OCI-LY3 (cell line): ENCODE measurements at regions not wholly inside any gene's neighbourhood (a gene's known extent, or its start where the extent isn't known, plus 50 kb on each side); places are given as distances from the start of the nearest gene placed in this dataset.

ENCODE experiments used
- EZH2phosphoT487 ChIP-seq: fragments of 200-600 bp; shearing (Covaris generic); IDR thresholded peaks from 2 replicates; pipeline ENCODE4 v1.6.1; 2018; ENCODE audit warnings: antibody characterized with exemption, mixed run types, low read depth
- TF ChIP-seq, protein P1 (sequence below): fragments of 200-600, 300-600 bp; sonication (generic); IDR thresholded peaks from 2 replicates; pipeline ENCODE4 v1.5.1; 2014; ENCODE audit warnings: antibody characterized with exemption, low read length, low read depth

DNA sequence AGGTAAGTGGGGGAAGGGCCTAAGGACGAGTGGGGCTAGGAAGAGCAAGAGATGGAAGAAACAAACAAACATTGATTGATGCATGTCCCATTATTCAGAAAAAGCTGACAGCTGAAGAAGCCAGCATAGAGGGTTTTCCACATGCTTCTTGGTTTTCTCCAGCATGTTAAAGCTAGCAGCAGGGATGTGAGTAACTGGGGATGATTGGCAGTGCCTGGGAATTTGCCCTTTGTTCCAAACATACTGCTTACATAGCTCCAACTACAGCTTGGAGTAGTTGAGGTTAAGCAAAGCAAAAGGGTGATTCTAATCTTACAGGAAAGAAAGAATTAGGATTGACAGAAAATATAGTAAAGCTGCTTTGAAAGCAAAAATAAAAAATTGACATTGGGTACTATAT is 68.0 kb upstream of the IFNG-AS1 start:
- TF ChIP-seq, protein P1, sequence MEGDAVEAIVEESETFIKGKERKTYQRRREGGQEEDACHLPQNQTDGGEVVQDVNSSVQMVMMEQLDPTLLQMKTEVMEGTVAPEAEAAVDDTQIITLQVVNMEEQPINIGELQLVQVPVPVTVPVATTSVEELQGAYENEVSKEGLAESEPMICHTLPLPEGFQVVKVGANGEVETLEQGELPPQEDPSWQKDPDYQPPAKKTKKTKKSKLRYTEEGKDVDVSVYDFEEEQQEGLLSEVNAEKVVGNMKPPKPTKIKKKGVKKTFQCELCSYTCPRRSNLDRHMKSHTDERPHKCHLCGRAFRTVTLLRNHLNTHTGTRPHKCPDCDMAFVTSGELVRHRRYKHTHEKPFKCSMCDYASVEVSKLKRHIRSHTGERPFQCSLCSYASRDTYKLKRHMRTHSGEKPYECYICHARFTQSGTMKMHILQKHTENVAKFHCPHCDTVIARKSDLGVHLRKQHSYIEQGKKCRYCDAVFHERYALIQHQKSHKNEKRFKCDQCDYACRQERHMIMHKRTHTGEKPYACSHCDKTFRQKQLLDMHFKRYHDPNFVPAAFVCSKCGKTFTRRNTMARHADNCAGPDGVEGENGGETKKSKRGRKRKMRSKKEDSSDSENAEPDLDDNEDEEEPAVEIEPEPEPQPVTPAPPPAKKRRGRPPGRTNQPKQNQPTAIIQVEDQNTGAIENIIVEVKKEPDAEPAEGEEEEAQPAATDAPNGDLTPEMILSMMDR: no peak
- no peak for TF ChIP-seq EZH2phosphoT487
